ENCODE measurements at regions not wholly inside any gene's neighbourhood (a gene's known extent, or its start where the extent isn't known, plus 50 kb on each side); places are given as distances from the start of the nearest gene placed in this dataset.

DNA sequence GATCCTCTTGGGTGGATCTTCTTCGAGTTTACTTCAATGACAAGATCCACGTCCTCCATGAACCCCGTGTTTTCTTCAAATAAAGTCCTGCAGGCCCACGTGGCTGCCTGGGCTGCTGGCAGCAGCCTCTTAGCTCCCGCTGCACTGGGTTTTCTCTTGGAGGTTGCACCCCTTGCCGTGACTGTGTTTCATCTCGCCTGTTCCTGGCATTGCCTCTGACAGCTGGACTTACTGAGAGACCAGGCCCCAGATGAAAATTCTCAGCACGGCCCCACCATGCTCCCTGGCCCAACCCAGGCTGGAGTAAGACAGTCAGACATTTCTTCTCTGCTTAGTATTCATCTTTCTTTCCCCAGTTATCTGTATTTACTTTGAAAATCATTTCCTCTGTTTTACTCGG, 274.8 kb upstream of the RUNX1 start:
- DNase-seq: no peak

DNA sequence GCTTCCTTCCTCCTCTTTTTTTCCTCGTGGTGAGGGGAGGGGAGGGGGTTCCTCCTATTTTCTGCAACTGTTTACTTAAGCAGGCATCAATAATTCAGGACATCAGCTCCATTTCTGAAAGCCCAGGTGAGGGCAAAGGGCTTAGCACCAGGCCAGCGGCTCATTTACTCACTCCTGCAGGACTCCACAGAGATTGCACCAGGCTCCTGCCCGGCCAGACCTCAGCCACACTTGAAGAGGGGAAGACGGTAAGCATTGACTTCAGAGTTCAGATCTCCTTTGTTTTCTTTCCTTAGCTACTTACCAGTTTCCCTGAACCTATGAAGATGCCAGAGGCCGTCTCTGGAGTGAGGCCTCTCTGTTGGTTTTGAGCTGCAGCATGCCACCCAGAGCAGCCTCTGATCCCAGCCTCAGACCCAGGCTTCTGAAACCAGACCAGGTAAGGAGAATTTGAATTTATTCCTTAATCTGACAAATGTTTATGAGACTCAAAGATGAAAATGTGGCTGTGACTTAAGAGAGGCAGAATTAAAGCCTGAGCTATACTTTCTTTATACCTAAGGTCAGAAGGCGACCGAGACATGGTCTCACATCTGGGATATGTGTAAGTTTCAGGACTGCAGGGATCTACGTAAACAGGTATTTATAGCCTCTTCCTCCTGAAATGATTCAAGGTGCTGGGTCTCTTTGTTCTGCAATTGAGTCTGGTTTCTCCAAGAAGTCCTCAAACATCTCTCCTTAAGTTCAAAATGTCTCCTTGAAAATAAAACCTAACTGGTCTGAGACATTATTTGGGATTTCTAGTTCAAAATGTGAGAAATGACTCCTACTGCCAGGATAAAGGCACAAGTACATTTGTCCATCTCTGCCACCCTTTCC, 272.5 kb upstream of the RUNX1 start:
- no peak for DNase-seq

DNA sequence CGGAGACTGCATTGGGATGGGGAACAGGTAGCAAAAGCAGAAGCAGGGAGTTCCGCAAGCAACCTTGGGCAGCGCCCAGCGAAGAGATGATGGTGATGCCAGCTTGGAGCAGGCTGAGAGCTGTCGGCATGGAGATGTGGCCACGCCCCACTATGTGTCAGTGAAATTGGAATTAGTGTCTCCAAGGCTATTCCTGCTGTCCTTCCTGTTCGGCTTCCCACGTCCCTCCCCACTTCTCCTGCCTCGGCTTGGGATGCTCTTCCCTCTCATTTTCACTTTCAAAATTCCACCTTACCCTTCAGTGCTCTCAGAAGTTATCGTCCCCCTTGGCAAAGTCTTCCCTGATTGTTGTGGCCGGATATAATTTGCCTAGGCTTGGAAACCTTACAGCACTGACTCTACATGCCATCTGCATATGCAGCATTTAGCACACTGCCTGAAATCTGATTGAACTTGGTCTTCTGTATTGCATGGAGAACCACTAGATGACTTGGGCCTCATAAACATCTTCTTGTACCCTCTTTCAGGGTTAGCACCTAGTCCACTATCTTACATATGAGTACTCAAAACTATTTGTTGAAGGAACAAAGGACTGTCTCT, 270.7 kb upstream of the RUNX1 start:
- DNase-seq: no peak

DNA sequence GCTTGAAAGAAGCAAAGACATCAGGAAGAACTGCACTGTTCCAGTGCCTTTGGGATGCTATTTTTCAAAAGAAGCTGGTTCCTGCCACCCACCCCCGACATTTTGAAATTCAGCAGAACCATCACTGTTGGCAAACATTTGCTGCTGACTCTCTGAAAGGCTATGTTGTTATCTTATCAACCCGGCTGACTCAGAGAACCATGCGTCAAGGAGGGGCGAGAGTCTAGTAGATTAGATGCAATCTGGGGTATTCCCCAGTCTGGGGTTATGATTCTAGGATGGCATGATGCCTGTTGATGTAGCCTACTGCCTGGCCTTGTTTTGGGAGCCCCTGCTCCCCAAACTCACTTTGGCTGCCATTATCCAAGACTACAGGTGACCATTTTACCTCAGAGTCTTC, 267.8 kb upstream of the RUNX1 start:
- DNase-seq: no peak

DNA sequence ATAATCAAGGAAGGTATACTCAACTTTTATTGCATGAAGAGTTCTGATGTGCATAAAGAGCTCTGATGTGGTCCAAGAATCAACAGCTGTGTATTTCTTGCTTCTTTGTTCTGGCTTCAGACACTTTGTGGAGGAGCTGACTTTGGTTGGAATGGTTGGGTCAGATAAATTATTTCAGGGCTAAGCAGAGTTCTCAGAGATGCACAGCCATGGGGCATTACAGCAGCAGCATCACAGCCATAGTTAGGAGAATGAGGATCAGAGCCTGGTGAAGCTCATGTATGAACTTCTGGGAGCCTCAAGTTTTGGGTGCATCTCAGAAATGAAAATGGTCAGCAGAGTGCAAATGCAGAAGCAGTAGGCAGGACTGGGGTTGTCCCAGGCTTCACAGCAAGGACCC, 267.4 kb upstream of the RUNX1 start:
- DNase-seq: no peak

DNA sequence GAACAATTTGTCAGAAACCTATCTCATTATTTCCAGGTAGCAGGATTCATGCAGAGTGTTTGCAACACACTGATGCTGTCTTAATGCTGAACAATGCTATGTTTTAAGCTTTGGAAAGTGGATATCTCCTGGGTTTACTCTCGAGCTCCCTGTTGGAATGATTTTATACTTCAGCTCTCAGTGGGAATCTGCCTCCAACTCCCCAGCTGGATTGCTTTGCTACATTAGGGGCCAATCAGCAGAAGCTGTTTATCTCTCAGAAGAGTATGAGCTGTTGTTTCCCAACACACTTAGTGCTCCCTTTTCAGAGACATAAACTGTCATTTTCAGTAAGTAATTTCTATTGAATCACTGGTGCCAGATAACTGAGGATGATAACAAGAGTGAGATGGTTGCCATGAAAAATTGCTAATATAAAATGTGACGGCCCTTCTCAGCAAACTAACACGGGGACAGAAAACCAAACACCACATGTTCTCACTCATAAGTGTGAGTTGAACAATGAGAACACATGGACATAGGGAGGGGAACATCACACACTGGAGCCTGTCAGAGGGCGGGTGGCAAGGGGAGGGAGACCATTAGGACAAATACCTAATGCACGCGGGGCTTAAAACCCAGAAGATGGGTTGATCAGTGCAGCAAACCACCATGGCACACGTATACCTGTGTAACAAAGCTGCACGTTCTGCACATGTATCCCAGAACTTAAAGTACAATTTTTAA, 265.9 kb upstream of the RUNX1 start:
- no peak for DNase-seq

DNA sequence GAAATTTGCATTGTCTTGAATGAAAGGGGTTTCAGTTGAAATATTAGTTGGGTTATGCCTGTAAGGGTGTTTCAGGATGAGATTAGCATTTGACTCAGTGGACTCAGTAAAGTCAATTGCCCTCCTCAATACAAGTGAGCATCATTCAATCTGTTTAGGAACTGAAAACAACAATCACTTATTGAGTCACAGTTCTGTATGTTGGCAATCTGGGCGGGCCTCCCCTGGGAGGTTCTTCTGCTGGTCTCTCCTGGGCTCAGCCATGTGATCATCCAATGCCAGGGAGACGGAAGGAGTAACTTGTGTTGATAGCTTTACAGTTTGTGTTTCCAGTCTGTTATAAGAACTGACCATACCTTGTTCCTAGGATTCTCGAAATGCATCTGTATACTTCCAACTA, 262.9 kb upstream of the RUNX1 start:
- DNase-seq: no peak

DNA sequence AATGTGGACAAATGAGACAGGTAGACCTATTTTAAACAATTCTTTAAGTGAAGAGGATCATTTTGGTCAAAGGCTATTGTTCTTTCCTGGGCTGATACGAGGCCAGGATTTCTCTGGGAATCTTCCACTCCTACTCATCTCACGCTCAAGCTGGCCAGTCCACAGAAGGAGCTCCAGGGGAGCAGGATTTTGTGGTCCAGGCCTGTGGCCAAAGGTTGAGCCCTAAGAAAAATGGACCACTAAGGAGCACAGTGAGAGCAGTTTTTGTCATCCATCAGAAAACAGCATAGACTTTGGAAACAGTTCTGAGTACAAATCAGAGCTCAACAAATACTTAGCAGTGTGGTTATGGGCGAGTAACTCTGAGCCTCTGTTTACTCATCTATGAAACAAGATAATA, 260.2 kb upstream of the RUNX1 start:
- DNase-seq: no peak

DNA sequence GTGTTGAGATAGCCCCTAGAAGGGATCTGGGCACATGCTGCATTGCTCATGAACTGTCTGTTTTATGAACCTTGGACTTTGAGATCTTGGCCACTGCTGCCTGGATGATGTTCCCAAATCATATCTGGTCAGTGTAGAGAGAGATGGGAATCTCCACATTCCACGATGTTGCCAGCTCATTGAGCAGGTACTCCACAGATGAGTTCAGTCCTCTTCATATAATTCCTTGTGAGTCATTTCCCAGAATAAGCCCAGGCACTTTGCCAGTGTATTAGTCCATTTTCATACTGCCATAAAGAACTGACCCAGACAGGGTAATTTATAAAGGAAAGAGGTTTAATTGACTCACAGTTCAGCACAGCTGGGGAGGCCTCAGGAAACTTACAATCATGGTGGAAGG, 254.0 kb upstream of the RUNX1 start:
- DNase-seq: peak; percentile 97

DNA sequence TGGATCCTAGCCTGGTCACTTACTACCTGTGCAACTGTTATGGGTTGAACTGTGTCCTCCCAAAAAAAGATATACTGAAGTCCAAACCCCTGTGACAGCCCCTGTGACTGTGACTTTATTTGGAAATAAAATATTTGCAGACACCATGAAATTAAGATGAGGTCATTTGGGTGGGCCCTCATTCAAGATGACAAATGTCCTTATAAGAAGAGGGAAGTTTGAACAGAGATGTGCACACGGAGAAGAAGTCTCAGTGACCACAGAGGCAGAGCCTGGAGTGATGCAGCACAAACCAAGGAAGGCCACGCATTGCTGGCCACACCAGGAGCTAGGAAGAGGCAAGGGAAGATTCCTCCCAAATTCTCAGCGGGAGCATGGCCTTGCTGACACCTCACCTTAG, 249.7 kb upstream of the RUNX1 start:
- DNase-seq: no peak

DNA sequence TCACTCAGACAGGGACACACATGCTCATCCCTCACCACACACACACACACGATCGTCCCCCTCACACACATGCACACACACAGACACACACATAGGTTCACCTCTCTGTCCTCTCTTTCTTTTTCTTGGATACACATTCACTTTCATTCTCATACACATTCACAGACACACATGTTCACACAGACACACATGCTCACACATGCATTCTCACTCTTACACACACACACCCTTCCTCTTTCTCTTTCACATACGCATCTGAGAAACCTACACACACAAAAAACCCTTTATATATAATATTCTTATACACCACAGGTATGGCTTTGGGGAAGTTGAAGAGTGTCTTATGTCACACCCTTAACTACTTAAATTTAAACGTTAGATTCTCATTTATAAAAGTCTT, 248.6 kb upstream of the RUNX1 start:
- DNase-seq: no peak

DNA sequence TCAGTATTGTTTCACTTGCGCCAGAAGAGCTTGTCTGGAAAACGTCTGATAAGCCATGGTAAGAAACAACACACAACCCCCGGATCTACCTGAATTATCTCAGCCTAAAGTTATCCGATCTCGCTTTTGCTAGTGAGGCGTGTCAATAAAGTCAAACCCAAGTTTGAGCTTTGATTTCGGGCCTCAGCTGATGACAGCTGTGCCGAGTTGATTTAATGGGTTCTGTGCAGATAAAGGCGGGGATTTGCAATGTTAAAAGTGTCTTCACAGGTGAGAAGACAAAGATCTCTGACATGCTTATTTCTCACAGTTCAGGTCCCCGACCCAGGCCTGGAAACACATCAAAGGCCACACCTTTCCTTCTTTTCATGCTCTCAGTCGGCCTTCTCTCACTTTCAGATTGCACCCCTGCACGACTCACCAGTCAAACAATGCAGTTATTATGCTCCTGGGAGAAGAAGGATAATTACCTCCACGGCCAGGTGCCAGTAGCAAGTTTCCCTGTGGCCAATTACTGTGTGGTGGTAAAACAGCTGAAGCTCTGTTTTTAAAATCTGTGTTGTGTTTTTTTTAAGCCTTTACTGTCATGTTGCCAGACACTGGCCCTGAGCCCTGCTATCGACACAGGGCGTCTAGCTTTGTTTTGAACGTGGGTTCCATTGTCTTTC, 245.3 kb upstream of the RUNX1 start:
- peak; percentile 11 for DNase-seq

DNA sequence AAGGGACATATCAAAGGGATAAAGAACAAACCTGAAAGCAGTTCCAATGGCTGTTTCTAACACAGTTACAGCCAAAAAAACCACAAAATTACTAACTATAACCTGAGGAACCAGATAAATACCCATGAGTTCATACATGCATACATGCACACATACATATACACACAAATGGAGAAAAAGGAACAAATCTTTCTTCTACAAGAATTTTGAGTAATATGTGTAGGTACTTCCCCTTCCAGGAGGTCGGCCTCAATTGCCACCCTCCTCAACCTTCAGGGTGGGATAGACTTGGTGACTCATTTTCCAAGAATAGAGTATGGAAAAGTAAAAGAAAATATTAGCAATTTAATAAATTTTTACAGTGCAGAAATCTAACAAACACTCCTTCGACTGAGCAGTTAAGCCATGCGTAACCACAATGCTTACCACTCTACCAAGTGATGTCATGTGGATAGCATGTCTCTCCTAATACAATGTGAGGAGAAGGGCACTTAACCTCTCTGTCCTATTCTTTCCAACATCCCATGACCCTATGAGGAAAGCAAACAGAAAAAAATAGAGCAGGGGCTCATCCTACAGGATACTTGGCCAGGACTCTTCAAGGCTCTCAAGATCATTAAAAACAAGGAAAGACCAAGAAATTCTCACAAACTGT, 243.0 kb upstream of the RUNX1 start:
- DNase-seq: peak; percentile 57

DNA sequence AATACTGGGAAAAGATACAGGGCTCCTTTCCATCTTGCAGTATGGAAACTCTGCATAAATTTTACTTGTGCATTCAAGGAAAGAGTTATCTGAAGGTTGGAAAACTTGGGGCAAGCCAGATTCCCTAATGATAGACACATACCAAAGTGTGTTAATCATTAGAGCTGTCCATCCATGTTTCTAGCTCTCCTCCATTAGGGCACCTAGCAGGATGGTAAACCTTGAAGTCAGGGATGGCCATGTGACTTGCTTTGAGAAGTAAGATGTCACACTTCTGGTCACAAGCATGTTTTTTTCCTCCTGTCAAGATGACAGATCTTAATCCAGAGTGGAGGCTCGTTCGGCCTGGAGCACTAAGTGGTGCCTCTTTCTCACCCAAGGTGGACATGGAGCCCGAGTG, 241.9 kb upstream of the RUNX1 start:
- DNase-seq: no peak

DNA sequence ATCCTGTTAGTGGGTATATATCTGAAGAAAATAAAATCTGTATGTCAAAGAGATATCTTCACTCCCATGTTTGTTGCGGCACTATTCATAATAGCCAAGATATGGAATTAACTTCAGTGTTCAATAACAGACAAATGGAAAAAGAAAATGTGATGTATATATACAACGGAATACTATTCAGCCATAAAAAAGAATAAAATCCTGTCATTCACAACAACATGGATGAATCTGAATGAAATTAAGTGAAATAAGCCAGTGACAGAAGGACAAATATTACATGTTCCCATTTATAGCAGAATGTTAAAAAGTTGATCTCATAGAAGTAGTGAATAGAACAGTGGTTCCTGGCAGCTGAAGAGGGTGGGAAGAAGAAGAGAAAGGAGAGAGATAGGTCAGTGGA, 239.1 kb upstream of the RUNX1 start:
- DNase-seq: no peak

DNA sequence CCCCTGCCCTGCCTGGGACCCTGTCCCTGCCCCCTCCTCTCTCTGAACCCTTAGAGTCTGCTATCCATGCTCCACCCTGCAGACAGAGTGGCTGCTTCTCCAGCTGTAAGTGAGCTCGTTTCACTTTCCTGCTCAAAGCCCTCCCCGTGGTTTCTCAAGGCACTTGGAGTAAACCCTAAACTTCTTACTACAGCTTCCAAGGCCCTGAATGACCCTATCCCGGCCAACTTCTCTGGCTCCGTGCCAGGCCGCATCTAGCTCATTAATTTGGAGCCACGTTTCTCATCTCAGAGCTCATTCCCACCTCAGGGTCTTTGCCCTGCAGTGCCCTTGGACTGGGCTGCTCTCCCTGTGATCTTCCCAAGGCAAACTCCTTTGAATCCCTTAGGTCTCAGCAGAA, 235.1 kb upstream of the RUNX1 start:
- no peak for DNase-seq

DNA sequence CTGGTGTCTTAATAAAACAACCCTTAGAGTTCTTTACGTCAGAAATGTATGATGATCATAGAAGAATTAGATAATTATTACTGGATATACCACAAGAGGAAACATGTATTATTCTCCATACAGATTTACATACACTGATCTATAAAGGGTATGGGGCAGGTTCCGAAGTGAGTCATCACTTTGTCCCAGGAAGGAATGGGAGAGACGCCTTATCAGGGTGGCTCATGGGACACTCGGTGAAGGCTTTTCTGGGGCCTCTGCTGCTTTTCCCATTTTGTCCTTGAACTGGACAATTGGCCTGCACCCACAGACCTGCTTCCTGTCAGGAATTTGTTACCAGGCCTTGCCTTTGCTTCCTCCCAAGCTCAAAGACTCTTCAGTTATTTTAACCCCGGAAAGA, 233.8 kb upstream of the RUNX1 start:
- no peak for DNase-seq

DNA sequence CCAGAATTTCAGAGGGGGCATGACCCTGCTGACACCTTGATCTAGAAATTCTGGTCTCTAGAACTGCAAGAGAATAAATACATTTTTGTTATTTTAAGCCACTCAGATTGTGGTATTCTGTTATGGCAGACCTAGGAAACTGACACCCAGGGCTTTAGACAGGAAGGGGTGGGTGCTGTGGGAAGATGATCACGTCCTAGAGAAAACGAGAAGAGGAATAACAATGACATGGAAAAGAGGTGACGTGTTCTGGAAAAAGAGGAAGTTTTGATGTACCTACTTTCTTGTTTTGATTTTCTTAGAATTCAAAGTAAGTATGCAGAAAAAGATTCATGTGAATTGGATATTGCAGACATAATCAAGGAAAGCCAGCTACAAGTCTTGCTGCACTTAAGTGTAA, 232.9 kb upstream of the RUNX1 start:
- DNase-seq: no peak

DNA sequence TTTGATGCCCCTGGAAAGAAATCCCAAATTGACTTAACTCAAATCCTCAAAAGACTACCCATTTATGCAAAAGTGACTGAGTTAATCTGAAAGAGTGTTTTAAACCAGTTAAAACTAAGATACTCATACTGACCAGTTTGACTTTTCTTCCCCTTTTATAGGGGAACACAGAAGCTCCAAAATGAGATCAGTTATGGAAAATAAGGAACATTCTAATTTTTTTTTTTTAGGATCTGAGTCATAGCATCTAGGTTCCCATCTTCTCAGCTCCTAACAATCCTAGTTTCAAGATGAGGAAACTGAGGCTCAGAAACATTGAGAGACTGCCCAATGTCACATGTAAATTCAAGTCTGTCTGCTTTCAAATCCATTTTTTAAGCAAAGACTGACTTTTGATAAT, 231.1 kb upstream of the RUNX1 start:
- no peak for DNase-seq

DNA sequence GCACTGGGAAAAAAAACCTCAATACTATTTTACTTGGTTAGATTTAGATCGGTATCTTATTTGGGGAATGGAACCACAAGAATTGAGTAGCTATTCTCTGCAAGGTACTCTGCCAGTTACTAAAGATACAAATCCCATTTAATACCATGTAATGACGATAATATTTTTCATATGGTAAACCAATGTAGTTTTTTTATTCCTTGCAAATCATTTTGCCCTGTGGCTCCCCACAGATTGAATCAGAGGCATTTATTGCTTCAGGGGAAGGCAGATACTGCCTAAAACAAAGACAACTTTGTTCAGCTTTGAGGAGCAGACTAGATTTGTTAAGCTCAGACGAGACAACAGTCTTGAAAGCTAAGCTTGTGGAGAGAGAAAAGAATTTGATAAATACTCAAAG, 226.7 kb upstream of the RUNX1 start:
- peak; percentile 43 for DNase-seq

DNA sequence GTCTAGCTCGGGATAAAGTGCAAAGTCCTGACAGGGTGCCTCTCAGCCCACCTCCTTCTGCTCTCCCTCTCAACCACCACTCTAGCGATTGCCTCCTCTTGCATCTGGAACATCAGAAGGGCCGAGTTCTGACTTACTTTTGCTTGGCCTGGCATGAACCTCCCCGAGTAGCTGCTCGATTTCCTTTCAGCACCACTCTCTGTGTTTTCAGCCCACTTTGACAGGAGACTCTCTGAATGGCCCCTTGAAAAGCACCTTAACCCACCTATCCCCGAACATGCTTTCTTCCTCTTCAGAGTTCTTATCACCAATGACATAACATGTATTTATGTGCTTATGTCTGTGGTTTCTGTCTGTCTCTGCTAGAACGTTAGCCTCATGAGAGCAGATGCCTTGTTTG, 225.8 kb upstream of the RUNX1 start:
- DNase-seq: no peak

DNA sequence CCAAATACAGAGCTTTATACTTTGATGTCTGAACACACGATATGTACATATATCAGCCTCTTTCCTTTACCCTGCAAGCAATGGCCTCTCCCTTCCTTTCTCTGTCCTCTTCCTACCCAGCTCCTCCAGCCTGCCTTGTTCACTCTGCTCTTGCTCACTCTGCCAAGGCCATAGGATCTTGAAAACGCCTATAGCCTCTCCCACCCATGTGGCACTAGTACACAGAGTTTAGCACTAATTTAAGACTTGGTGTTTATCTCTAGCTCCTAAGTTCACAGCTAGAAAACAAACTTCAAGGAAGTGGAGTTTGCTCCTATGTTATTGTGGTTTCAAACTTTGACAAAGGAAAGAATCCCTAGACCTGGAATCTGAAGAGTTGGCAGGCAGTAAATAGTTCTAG, 225.0 kb upstream of the RUNX1 start:
- no peak for DNase-seq

DNA sequence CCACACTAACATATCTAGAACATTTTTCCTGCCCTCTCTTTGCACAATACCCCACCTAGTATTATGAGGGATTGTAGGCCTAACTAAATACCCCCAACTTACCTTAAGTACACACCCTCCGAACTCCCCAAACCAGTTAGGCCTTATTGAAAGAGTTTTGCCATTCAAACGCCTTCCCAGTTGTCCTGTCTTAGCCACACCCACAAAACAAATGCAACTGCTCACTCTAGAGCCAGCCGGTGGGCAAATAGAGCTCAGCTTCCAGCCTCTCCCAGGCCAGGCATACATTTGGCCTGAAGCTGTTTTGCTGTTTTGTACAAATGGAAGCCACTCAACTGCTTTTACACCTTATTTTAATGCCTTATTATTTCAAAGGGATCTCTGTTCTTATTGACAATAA, 224.2 kb upstream of the RUNX1 start:
- DNase-seq: no peak

All from fibroblast of upper back skin (primary cell).